GM12878 (cell line): ENCODE measurements at regions not wholly inside any gene's neighbourhood (a gene's known extent, or its start where the extent isn't known, plus 50 kb on each side); places are given as distances from the start of the nearest gene placed in this dataset.

Experiments
- ATAC-seq: fragments of 200-7000 bp; cut with Tn5 transposase; 3 replicates; pipeline ENCODE4 v1.9.1; 2020; ENCODE audit warnings: mild to moderate bottlenecking, moderate library complexity
- BruUV-seq: library from RNA; stranded (reverse); fragments of 400-500 nt; replicated peaks from 2 replicates; lab custom pipeline; 2021; lab: Mats Ljungman, UMichigan
- CTCF ChIA-PET: fragments of 300-600 bp; sonication (Branson Sonifier 250); formaldehyde crosslinking; extraction: SDS; loops from one replicate; lab custom pipeline; 2021; ENCODE audit warnings: inconsistent platforms; lab: Yijun Ruan, JAX
- POLR2A ChIA-PET: fragments of 350-600 bp; formaldehyde crosslinking; extraction: SDS; loops from one replicate; lab custom pipeline; 2021; ENCODE audit warnings: inconsistent platforms; lab: Charles Lee
- RAD21 ChIA-PET: fragments of 300-600 bp; sonication (Branson Sonifier 250); formaldehyde crosslinking; loops from one replicate; lab custom pipeline; 2023; ENCODE audit warnings: antibody characterized with exemption; ENCODE audit not compliant: unreplicated experiment; lab: Charles Lee
- SMC1A ChIA-PET: fragments of 300-600 bp; sonication (Branson Sonifier 250); formaldehyde crosslinking; loops from one replicate; lab custom pipeline; 2023; ENCODE audit not compliant: unreplicated experiment, uncharacterized antibody; lab: Charles Lee
- DNase-seq: peaks from one replicate; pipeline ENCODE4 v3.0.0-alpha.2; 2011; ENCODE audit warnings: low read depth, low spot score
- FAIRE-seq: peaks from 3 replicates; lab custom pipeline; 2011; peaks lifted over from hg19 to GRCh38; lab: Jason Lieb, UNC
- H2AFZ ChIP-seq: 2 replicates; pipeline ENCODE4 v1.6.0; 2011; ENCODE audit warnings: low read depth, low read length, control low read depth; ENCODE audit not compliant: control insufficient read depth
- H3K27ac ChIP-seq: 2 replicates; pipeline ENCODE4 v1.5.1; 2011; ENCODE audit warnings: control low read depth; ENCODE audit not compliant: control insufficient read depth, insufficient read depth
- H3K27me3 ChIP-seq, 2 experiments: replicated peaks in 1 of 2; 2 replicates each; pipeline versions ENCODE4 v1.6.0 to v1.6.1; 2011; ENCODE audit warnings: low read length in 1 of 2; ENCODE audit not compliant: control insufficient read depth in 2 of 2, insufficient read depth in 2 of 2
- H3K36me3 ChIP-seq, 2 experiments: 2 replicates each; pipeline ENCODE4 v1.5.1; 2011; ENCODE audit warnings: low read length in 1 of 2; ENCODE audit not compliant: control insufficient read depth in 2 of 2, insufficient read depth in 2 of 2
- H3K4me1 ChIP-seq: 2 replicates; pipeline ENCODE4 v1.6.1; 2011; ENCODE audit warnings: mild to moderate bottlenecking, low read length, moderate library complexity, mixed read lengths; ENCODE audit not compliant: control insufficient read depth, insufficient read depth
- H3K4me2 ChIP-seq: 2 replicates; pipeline ENCODE4 v1.6.0; 2011; ENCODE audit warnings: control low read depth; ENCODE audit not compliant: control insufficient read depth, insufficient read depth
- H3K4me3 ChIP-seq: fragments of 200-600 bp; sonication (generic); 2 replicates; pipeline ENCODE4 v1.5.1; 2016
- H3K79me2 ChIP-seq: 2 replicates; pipeline ENCODE4 v1.6.0; 2011; ENCODE audit warnings: low read length; ENCODE audit not compliant: control insufficient read depth, insufficient read depth
- H3K9ac ChIP-seq: 2 replicates; pipeline ENCODE4 v1.8.0; 2011; ENCODE audit warnings: low read length, control low read depth, mixed read lengths; ENCODE audit not compliant: control insufficient read depth, insufficient read depth
- H3K9me3 ChIP-seq: replicated peaks from 3 replicates; pipeline ENCODE4 v1.5.1; 2011; ENCODE audit warnings: mild to moderate bottlenecking, low read length; ENCODE audit not compliant: control insufficient read depth, insufficient read depth
- H4K20me1 ChIP-seq: 2 replicates; pipeline ENCODE4 v1.6.0; 2011; ENCODE audit not compliant: control insufficient read depth, insufficient read depth
- ATF3 ChIP-seq: IDR thresholded peaks from 2 replicates; pipeline ENCODE4 v1.6.1; 2011; ENCODE audit warnings: low read depth, mild to moderate bottlenecking, low read length, moderate library complexity, borderline replicate concordance; ENCODE audit errors: extremely low read depth
- ATF7 ChIP-seq: fragments of 450-650 bp; IDR thresholded peaks from 2 replicates; pipeline ENCODE4 v1.6.1; 2016; ENCODE audit warnings: low read depth, mild to moderate bottlenecking
- BHLHE40 ChIP-seq, 2 experiments: fragments of 450-650 bp in 1 of 2; IDR thresholded peaks; 2 replicates each; pipeline ENCODE4 v1.6.1; 2011 to 2017; ENCODE audit warnings: low read depth in 2 of 2, borderline replicate concordance in 1 of 2, improper control_type of control experiment in 1 of 2, low read length in 1 of 2, mild to moderate bottlenecking in 1 of 2
- CHD4 ChIP-seq: fragments of 200-600 bp; sonication (generic); IDR thresholded peaks from 2 replicates; pipeline ENCODE4 v1.6.1; 2016; ENCODE audit warnings: mild to moderate bottlenecking
- DPF2 ChIP-seq: fragments of 450-650 bp; IDR thresholded peaks from 2 replicates; pipeline ENCODE4 v1.6.1; 2017; ENCODE audit warnings: mild to moderate bottlenecking
- EED ChIP-seq: sonication (generic); IDR thresholded peaks from 2 replicates; pipeline ENCODE4 v1.6.1; 2016; ENCODE audit warnings: antibody characterized with exemption, low read depth
- MEF2B ChIP-seq: fragments of 450-650 bp; IDR thresholded peaks from 2 replicates; pipeline ENCODE4 v1.6.1; 2018; ENCODE audit warnings: mild to moderate bottlenecking, moderate library complexity; ENCODE audit not compliant: partially characterized antibody, poor library complexity, severe bottlenecking
- MTA2 ChIP-seq: fragments of 450-650 bp; IDR thresholded peaks from 2 replicates; pipeline ENCODE4 v1.6.1; 2016; ENCODE audit warnings: low read depth, mild to moderate bottlenecking, moderate library complexity
- MTA3 ChIP-seq: IDR thresholded peaks from 2 replicates; pipeline ENCODE4 v1.6.1; 2012; ENCODE audit warnings: low read length, inconsistent platforms, borderline replicate concordance
- MYC ChIP-seq: IDR thresholded peaks from 2 replicates; pipeline ENCODE4 v1.6.1; 2011; ENCODE audit warnings: mild to moderate bottlenecking, low read length, moderate library complexity, inconsistent platforms; ENCODE audit not compliant: insufficient read depth, insufficient replicate concordance, insufficient read length, severe bottlenecking
- NRF1 ChIP-seq: conservative IDR thresholded peaks from 2 replicates; pipeline ENCODE4 v1.6.1; 2011; ENCODE audit warnings: mild to moderate bottlenecking, low read depth, low read length, improper control_type of control experiment
- POU2F2 ChIP-seq: IDR thresholded peaks from 3 replicates; pipeline ENCODE4 v1.6.1; 2011; ENCODE audit warnings: low read depth, mild to moderate bottlenecking, low read length, borderline replicate concordance
- REST ChIP-seq: IDR thresholded peaks from 2 replicates; pipeline ENCODE4 v1.6.1; 2012; ENCODE audit warnings: mild to moderate bottlenecking, low read depth, low read length
- USF1 ChIP-seq: IDR thresholded peaks from 2 replicates; pipeline ENCODE4 v1.6.1; 2011; ENCODE audit warnings: borderline replicate concordance, low read depth, mild to moderate bottlenecking, moderate library complexity, mixed read lengths, low read length; ENCODE audit not compliant: insufficient read depth; ENCODE audit errors: extremely low read length
- WRNIP1 ChIP-seq: IDR thresholded peaks from 2 replicates; pipeline ENCODE4 v1.6.1; 2011; ENCODE audit warnings: low read depth, low read length, improper control_type of control experiment, borderline replicate concordance
- ZBED1 ChIP-seq: IDR thresholded peaks from 2 replicates; pipeline ENCODE4 v1.6.1; 2016; ENCODE audit warnings: borderline replicate concordance
- ZZZ3 ChIP-seq: IDR thresholded peaks from 2 replicates; pipeline ENCODE4 v1.6.1; 2011; ENCODE audit warnings: low read depth; ENCODE audit not compliant: control insufficient read depth, insufficient read length
- WGBS: methylation state at CpG from one replicate; pipeline ENCODE4 v1.1.6; 2016; ENCODE audit warnings: low lambda C conversion rate; ENCODE audit not compliant: insufficient replicate concordance, insufficient coverage; ENCODE audit errors: missing lambda C conversion rate; 5-methylcytosine and 5-hydroxymethylcytosine counted together
- in situ Hi-C: fragments of 300-500 bp; cut with MboI; formaldehyde crosslinking; loops from 9 replicates; pipeline ENCODE4 v1.14.3; 2018; ENCODE audit warnings: mixed read lengths
- intact Hi-C: fragments of 100-400 bp; cut with micrococcal nuclease; formaldehyde crosslinking; loops from one replicate; pipeline ENCODE4 v1.14.2; 2022; ENCODE audit not compliant: unreplicated experiment

- TF ChIP-seq REST (no peak), WRNIP1 (no peak), ATF7 (no peak), DPF2 (no peak)
Observed at GRCh38 chr17:72476134-72476533, 355.3 kb downstream of the SOX9 start (continued).

- Histone ChIP-seq H3K9ac (no peak overlapping the region), H4K20me1 (no peaks in the 10 kb centered on the region), H3K36me3 (no peaks in the 10 kb centered on the region), H3K4me3 (no peak overlapping the region), H2AFZ (no peak overlapping the region)
- DNase-seq (no peak), FAIRE-seq (no peak)
- 27% methylated on average over 12 of the region's 12 CpGs for WGBS
- intact Hi-C loops = no loop called here
- POLR2A ChIA-PET = interaction anchor here (0.6 kb wide), 1 partner anchor 17 kb away, joined by 5 read pairs; no protein-coding TSS in a partner anchor
- TF ChIP-seq ZBED1 (no peak), MTA2 (no peak), MTA3 (no peak), NRF1 (no peak), USF1 (no peak), ATF3 (no peak), BHLHE40 (IDR thresholded peaks at IDR 0.05; ENCODE audit: borderline replicate concordance in 1 of 2, low read depth in 2 of 2, low read length in 1 of 2) (no peak), MYC (no peak), MEF2B (no peak), EED (no peak), CHD4 (no peak), ZZZ3 (no peak), POU2F2 (no peak)
- TF ChIP-seq, all 136 proteins: peak for 0
- ChIA-PET SMC1A (interaction anchor here (1.8 kb wide), 2 partner anchors 10 to 23 kb away, joined by 3 to 5 read pairs; no protein-coding TSS in a partner anchor), RAD21 (no interaction called here), CTCF (interaction anchor here (1.8 to 3.7 kb wide), 3 partner anchors 11 to 34 kb away, joined by 3 to 10 read pairs (median 4); no protein-coding TSS in a partner anchor)
- H3K27me3 ChIP-seq = no peaks in the 10 kb centered on the region
- no peak for ATAC-seq
- no peaks in the 10 kb centered on the region for H3K79me2 ChIP-seq
- no peak overlapping the region for H3K27ac ChIP-seq
- no TSS peak for BruUV-seq
- in situ Hi-C loops = no loop called here
- H3K4me1 ChIP-seq = no peaks in the 10 kb centered on the region
- no peak overlapping the region for H3K4me2 ChIP-seq
- peaks cover 2% of the 10 kb centered on the region; the same call in 2 of the 3 replicates for H3K9me3 ChIP-seq
Observed at GRCh38 chr17:72476575-72476986, 355.8 kb downstream of the SOX9 start.
